ENCODE measurements at regions not wholly inside any gene's neighbourhood (a gene's known extent, or its start where the extent isn't known, plus 50 kb on each side); places are given as distances from the start of the nearest gene placed in this dataset.

DNA sequence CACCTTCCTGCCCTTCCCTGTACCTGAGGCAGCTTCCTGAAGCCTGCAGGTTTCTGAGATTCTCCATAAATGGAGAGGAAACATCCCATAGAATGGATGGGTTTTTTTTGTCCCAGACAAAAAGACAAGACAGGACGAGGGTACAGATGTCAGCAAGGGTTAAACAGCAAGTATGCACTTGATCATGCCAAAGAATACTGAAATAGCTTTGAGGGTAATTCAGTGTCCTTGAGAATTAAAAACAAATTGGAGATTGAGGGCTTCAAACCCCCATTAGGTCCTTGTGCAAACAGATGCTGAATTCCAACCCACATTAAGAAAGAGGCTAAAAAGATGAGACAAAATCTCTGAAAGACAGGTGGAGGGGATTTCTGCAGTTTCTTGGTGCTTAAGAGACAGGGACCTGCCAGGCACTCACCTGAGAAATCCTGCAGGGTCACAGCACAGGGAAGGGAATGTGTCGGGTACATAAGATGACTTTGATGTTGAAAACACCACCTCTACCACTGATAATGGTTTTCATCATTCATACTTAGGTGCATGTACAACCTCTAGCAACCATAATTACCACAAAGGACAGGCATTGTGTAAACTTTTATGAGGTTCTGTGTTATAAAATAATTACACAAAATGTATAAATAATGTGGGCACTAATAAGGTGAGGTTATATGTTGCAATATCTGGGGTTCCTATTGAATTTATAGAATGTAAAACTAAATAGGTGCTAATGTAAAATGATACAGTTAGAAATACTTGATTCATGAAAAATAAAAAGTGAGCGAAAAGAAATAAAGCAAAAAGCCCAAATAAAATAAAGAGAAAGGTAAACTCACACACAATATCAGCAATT lies 107.1 kb upstream of the TOP3B start:
- no peak for DNase-seq (ENCODE audit: low read depth)
- H3K4me3 ChIP-seq (ENCODE audit: low read depth, low read length), result no peak overlapping the region
- TF ChIP-seq, protein P1, sequence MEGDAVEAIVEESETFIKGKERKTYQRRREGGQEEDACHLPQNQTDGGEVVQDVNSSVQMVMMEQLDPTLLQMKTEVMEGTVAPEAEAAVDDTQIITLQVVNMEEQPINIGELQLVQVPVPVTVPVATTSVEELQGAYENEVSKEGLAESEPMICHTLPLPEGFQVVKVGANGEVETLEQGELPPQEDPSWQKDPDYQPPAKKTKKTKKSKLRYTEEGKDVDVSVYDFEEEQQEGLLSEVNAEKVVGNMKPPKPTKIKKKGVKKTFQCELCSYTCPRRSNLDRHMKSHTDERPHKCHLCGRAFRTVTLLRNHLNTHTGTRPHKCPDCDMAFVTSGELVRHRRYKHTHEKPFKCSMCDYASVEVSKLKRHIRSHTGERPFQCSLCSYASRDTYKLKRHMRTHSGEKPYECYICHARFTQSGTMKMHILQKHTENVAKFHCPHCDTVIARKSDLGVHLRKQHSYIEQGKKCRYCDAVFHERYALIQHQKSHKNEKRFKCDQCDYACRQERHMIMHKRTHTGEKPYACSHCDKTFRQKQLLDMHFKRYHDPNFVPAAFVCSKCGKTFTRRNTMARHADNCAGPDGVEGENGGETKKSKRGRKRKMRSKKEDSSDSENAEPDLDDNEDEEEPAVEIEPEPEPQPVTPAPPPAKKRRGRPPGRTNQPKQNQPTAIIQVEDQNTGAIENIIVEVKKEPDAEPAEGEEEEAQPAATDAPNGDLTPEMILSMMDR (IDR thresholded peaks at IDR 0.05; ENCODE audit: insufficient read depth, low read depth, low read length, missing control alignments), result no peak

DNA sequence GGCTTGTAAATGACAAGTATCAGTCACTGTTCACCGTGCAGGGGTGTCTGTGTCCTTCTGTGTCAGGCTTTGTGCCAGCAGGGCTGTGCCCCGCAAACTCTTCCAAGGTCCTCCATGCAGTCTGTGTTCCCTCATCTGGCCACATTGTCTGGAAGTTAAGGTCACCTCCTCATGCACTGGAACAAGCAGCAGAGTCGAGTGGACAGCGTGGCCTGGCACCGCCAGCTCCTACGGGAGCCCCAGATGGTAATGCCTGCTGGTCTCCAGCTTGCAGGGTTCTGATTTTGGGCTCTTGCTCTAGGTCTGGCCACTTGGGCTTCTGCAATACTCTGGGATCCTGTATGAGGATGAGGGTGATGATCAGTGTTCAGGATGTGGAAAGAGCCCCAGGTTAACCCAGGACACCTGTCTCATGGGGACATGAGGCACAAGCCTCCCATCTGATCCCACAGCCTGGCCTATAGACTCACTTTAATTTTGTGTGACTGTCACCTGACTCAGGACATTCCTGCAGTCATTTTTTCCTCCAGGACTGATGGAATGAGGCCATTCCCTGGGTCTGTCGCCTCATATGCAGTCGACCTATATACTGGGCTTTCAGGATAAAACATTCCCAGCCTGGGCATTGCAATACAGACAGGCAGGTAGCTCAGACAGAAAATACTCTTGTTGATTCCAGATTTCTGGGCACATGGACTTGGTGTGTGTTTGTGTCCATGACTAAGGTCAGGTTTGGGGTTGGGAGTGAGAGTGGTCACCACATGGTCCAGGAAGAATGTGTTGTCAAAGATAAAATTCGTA lies 106.3 kb upstream of the TOP3B start:
- H3K4me3 ChIP-seq (ENCODE audit: low read depth, low read length), result no peak overlapping the region
- DNase-seq (ENCODE audit: low read depth), result no peak
- TF ChIP-seq, protein P1 (IDR thresholded peaks at IDR 0.05; ENCODE audit: insufficient read depth, low read depth, low read length, missing control alignments), result no peak

DNA sequence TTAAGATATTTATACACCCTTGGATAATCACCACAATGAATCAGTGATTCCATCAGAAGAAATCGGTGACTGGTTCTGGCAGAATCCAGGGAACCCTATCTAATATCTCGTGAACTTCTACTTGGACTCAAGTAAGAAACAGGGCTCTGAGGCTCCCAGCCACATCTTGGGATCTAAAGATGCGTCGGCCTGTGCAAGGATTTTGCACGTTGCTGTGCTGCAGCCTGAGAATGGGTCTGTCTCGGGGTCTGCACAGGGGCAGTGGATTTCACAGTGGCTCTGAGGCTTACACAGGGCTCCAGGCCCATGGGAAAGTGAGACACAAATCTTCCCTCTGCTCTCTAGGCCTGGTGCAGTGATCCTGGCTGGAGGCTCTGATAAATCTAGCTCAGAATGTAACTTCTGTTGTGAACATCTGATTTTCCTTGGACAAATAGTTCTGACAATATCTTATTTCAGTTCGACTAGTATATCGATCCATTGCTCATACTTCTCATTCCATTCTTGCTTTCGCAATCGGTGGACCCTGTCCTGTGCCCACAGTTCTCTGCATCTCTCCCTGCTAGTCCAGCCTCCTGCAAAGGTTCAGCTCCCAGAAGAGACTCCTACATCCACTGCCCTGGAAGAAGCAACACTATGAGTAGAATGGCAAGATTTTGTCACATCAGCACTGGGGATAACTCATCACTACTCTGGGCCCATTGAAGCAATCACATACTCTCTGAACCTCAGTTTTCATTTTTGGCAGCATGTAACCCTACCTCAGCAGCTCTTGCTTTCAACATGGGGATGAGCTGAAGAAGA lies 105.5 kb upstream of the TOP3B start:
- no peak for DNase-seq (ENCODE audit: low read depth)
- TF ChIP-seq, protein P1 (IDR thresholded peaks at IDR 0.05; ENCODE audit: insufficient read depth, low read depth, low read length, missing control alignments), result no peak
- no peak overlapping the region for H3K4me3 ChIP-seq (ENCODE audit: low read depth, low read length)

DNA sequence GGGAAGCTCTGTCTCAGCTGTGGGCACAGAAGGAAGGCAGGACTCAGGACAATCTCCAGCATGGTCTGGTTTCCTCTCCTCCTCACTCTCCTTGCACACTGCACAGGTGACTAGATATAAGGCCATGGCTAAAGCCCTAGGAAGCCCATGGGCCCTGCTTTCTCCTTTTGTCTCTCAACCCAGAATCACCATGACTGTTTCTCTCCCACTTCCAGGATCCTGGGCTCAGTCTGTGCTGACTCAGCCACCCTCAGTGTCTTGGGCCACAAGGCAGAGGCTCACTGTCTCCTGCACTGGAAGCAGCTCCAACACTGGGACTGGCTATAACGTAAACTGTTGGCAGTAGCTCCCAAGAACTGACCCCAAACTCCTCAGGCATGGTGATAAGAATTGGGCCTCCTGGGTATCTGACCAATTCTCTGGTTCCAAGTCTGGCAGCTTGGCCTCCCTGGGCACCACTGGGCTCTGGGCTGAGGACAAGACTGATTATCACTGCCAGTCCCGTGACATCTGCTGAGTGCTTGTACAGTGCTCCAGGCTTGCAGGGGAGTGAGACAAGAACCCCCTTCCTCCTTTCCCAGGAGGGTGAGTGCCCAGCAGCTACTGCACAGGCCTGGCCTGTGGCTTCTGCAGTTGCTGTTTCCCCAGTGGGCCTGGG lies 104.0 kb upstream of the TOP3B start:
- no peak overlapping the region for H3K4me3 ChIP-seq (ENCODE audit: low read depth, low read length)
- TF ChIP-seq, protein P1 (IDR thresholded peaks at IDR 0.05; ENCODE audit: insufficient read depth, low read depth, low read length, missing control alignments), result no peak
- no peak for DNase-seq (ENCODE audit: low read depth)

DNA sequence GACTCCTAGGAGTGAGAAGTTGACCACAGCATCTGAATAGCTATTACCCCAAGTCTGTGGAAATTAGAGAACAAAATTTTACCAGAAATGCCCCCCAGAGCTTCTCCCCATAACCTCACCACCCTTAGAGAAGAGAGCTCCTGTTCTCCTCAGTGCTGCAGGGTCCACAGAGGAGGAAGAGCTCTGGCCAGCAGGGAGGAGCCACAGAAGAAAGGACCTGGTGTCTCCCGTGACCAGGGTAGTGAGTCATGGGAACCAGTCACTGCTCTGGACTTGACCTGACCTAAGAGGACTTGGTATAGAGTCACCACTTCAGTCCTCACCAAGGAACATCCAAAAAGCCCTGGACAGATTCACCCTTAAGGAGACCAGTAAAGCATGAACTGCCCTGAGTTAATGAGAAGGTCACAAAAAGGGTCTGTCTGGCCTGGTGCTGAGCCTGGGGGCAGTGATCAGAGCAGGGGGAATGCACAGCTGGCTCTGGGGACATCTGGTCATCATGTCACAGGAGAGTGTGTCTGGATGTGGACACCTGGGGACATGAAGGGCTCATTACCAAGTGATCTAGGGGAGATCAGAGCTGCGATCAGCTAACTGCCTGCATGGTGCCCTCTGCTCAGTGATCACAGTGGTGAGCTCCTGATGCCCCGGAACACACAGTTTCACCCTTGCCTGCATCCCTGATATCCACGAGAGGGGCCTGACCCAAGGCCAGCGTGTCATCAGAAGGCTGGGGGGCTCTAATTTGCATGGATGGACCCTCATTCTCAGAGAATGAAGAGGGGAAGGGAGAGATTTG lies 103.3 kb upstream of the TOP3B start:
- TF ChIP-seq, protein P1 (IDR thresholded peaks at IDR 0.05; ENCODE audit: insufficient read depth, low read depth, low read length, missing control alignments), result no peak
- no peak for DNase-seq (ENCODE audit: low read depth)
- no peak overlapping the region for H3K4me3 ChIP-seq (ENCODE audit: low read depth, low read length)

Measured in GM12865 (cell line).